ENCODE measurements at regions not wholly inside any gene's neighbourhood (a gene's known extent, or its start where the extent isn't known, plus 50 kb on each side); places are given as distances from the start of the nearest gene placed in this dataset.
A peak's percentile ranks its signal among the peaks of the same experiment; 100 is the strongest.

- BruUV-seq (replicated peaks) = no TSS peak
- intact Hi-C loops (cut with micrococcal nuclease; ENCODE audit: unreplicated experiment) = no loop called here
- no peaks in the 10 kb centered on the region for H3K4me1 ChIP-seq (ENCODE audit: insufficient read depth, low read length, poor library complexity, severe bottlenecking)
- TF ChIP-seq CTCF (conservative IDR thresholded peaks at IDR 0.05; ENCODE audit: low read depth, low read length) (no peak), EZH2 (IDR thresholded peaks at IDR 0.05; ENCODE audit: borderline replicate concordance, low read depth, low read length, poor library complexity, severe bottlenecking) (no peak)
- H3K27me3 ChIP-seq (replicated peaks; ENCODE audit: insufficient read depth, low read depth, low read length, poor library complexity) = peaks cover 4% of the 10 kb centered on the region
- H3K27ac ChIP-seq (ENCODE audit: low read depth, low read length, poor library complexity, severe bottlenecking) = no peak overlapping the region
- no peaks in the 10 kb centered on the region for H3K36me3 ChIP-seq (ENCODE audit: insufficient read depth, low read length, poor library complexity, severe bottlenecking)
- H3K9me3 ChIP-seq (ENCODE audit: low read depth, low read length, poor library complexity, severe bottlenecking) = no peaks in the 10 kb centered on the region
- no peak for DNase-seq (ENCODE audit: low spot score)
- ChIA-PET CTCF (interaction anchor here (0.7 kb wide), 1 partner anchor 33 kb away, joined by 4 read pairs; no protein-coding TSS in a partner anchor), POLR2A (ENCODE audit: low non-redundant PET) (no interaction called here)
- no peak overlapping the region for H3K4me3 ChIP-seq (ENCODE audit: low read depth, low read length, poor library complexity, severe bottlenecking)
These were observed 61.2 kb downstream of the TMEM174 start for GRCh38 chr5:73234204-73234555.

GRCh38 chr5:73233461-73234203 is 60.6 kb downstream of the TMEM174 start:
- H3K27me3 ChIP-seq (replicated peaks; ENCODE audit: insufficient read depth, low read depth, low read length, poor library complexity) = peaks cover 4% of the 10 kb centered on the region
- no peak overlapping the region for H3K27ac ChIP-seq (ENCODE audit: low read depth, low read length, poor library complexity, severe bottlenecking)
- no peaks in the 10 kb centered on the region for H3K36me3 ChIP-seq (ENCODE audit: insufficient read depth, low read length, poor library complexity, severe bottlenecking)
- CTCF ChIA-PET = interaction anchor here (0.7 kb wide), 1 partner anchor 32 kb away, joined by 4 read pairs; no protein-coding TSS in a partner anchor
- no peak for TF ChIP-seq EZH2 (IDR thresholded peaks at IDR 0.05; ENCODE audit: borderline replicate concordance, low read depth, low read length, poor library complexity, severe bottlenecking)
- TF ChIP-seq CTCF (conservative IDR thresholded peaks at IDR 0.05; ENCODE audit: low read depth, low read length) = no peak
- no peaks in the 10 kb centered on the region for H3K9me3 ChIP-seq (ENCODE audit: low read depth, low read length, poor library complexity, severe bottlenecking)
- peak overlapping the region; percentile 15 for H3K4me3 ChIP-seq (ENCODE audit: low read depth, low read length, poor library complexity, severe bottlenecking)
- no TSS peak for BruUV-seq (replicated peaks)
- no peaks in the 10 kb centered on the region for H3K4me1 ChIP-seq (ENCODE audit: insufficient read depth, low read length, poor library complexity, severe bottlenecking)
- POLR2A ChIA-PET (ENCODE audit: low non-redundant PET) = no interaction called here
- no peak for DNase-seq (ENCODE audit: low spot score)
- intact Hi-C loops (cut with micrococcal nuclease; ENCODE audit: unreplicated experiment) = no loop called here

GRCh38 chr5:73233053-73233460 is 60.1 kb downstream of the TMEM174 start:
- peaks cover 4% of the 10 kb centered on the region for H3K27me3 ChIP-seq (replicated peaks; ENCODE audit: insufficient read depth, low read depth, low read length, poor library complexity)
- BruUV-seq (replicated peaks) = no TSS peak
- POLR2A ChIA-PET (ENCODE audit: low non-redundant PET) = no interaction called here
- no peaks in the 10 kb centered on the region for H3K4me1 ChIP-seq (ENCODE audit: insufficient read depth, low read length, poor library complexity, severe bottlenecking)
- TF ChIP-seq CTCF (conservative IDR thresholded peaks at IDR 0.05; ENCODE audit: low read depth, low read length) = no peak
- TF ChIP-seq EZH2 (IDR thresholded peaks at IDR 0.05; ENCODE audit: borderline replicate concordance, low read depth, low read length, poor library complexity, severe bottlenecking) = no peak
- DNase-seq (ENCODE audit: low spot score) = no peak
- no peak overlapping the region for H3K27ac ChIP-seq (ENCODE audit: low read depth, low read length, poor library complexity, severe bottlenecking)
- intact Hi-C loops (cut with micrococcal nuclease; ENCODE audit: unreplicated experiment) = no loop called here
- no peak overlapping the region for H3K4me3 ChIP-seq (ENCODE audit: low read depth, low read length, poor library complexity, severe bottlenecking)
- no peaks in the 10 kb centered on the region for H3K36me3 ChIP-seq (ENCODE audit: insufficient read depth, low read length, poor library complexity, severe bottlenecking)
- no peaks in the 10 kb centered on the region for H3K9me3 ChIP-seq (ENCODE audit: low read depth, low read length, poor library complexity, severe bottlenecking)
- CTCF ChIA-PET = no interaction called here

Measured in A673 (cell line).